ENCODE measurements at regions not wholly inside any gene's neighbourhood (a gene's known extent, or its start where the extent isn't known, plus 50 kb on each side); places are given as distances from the start of the nearest gene placed in this dataset.

DNA sequence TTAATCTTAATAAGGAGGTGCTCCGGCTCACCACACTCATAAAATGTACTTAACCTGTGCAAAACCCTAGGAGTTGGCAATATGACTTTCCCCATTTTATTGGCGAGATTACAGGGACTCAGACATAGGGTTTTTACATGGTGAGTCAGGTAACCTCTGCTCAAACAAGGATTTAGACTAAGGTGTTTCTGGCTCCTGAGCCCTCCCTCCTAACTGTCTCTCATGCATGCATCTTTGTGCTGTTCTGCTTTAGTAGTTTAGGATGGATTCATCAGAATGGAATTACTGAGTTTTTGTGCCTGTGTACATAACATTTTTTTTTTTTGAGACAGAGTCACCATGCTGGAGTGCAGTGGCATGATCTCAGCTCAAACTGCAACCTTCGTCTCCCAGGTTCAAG lies 993.3 kb upstream of the TMEM132C start:
- ChIA-PET POLR2A (no interaction called here), CTCF (no interaction called here)
- Mint-ChIP-seq H3K4me3 (no peak overlapping the region), H3K36me3 (peaks cover 61% of the 10 kb centered on the region), H3K9me3 (peaks cover 81% of the 10 kb centered on the region), H3K27ac (no peak overlapping the region), H3K27me3 (ENCODE audit: low read depth) (no peaks in the 10 kb centered on the region), H3K4me1 (no peaks in the 10 kb centered on the region)
- DNase-seq (ENCODE audit: low spot score) (no peak), ATAC-seq (no peak)
- TF ChIP-seq, protein P1, sequence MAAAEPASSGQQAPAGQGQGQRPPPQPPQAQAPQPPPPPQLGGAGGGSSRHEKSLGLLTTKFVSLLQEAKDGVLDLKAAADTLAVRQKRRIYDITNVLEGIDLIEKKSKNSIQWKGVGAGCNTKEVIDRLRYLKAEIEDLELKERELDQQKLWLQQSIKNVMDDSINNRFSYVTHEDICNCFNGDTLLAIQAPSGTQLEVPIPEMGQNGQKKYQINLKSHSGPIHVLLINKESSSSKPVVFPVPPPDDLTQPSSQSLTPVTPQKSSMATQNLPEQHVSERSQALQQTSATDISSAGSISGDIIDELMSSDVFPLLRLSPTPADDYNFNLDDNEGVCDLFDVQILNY (CRISPR knock-in tag; IDR thresholded peaks at IDR 0.05) = no peak
- TF ChIP-seq ELF4 (CRISPR knock-in tag; IDR thresholded peaks at IDR 0.05; ENCODE audit: low read depth) (no peak), NFYB (CRISPR knock-in tag; conservative IDR thresholded peaks at IDR 0.05; ENCODE audit: low read depth) (no peak), TCF7 (CRISPR knock-in tag; IDR thresholded peaks at IDR 0.05; ENCODE audit: low read depth) (no peak), MXD4 (CRISPR knock-in tag; IDR thresholded peaks at IDR 0.05; ENCODE audit: borderline replicate concordance) (no peak), KAT7 (CRISPR knock-in tag; IDR thresholded peaks at IDR 0.05; ENCODE audit: borderline replicate concordance) (no peak), TEAD1 (CRISPR knock-in tag; IDR thresholded peaks at IDR 0.05) (no peak)
- TF ChIP-seq, protein P2, sequence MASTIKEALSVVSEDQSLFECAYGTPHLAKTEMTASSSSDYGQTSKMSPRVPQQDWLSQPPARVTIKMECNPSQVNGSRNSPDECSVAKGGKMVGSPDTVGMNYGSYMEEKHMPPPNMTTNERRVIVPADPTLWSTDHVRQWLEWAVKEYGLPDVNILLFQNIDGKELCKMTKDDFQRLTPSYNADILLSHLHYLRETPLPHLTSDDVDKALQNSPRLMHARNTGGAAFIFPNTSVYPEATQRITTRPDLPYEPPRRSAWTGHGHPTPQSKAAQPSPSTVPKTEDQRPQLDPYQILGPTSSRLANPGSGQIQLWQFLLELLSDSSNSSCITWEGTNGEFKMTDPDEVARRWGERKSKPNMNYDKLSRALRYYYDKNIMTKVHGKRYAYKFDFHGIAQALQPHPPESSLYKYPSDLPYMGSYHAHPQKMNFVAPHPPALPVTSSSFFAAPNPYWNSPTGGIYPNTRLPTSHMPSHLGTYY (CRISPR knock-in tag; IDR thresholded peaks at IDR 0.05) = no peak

DNA sequence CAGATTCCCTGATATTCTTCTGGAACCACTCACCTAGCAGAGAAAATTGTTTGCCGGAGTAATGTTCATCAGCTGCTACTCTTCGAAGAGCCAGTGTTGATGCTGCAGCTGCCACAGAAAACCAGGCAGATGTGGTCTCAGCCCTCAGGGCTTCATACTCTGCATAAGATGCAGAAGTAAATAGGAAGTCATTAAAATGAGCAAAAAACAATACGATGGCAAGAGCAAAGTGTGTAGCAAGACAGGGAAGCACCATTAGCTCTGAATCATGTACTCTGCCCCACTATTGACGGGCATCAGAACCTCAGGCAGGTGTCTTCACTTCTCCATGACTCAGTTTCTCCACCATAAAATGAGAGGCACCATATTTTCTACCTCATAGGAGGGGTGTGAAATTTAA lies 991.6 kb upstream of the TMEM132C start:
- H3K4me1 Mint-ChIP-seq = no peaks in the 10 kb centered on the region
- CTCF ChIA-PET = no interaction called here
- DNase-seq (ENCODE audit: low spot score) (no peak), ATAC-seq (no peak)
- H3K9me3 Mint-ChIP-seq = peaks cover 76% of the 10 kb centered on the region
- H3K36me3 Mint-ChIP-seq = peaks cover 57% of the 10 kb centered on the region
- POLR2A ChIA-PET = no interaction called here
- no peaks in the 10 kb centered on the region for H3K27me3 Mint-ChIP-seq (ENCODE audit: low read depth)
- no peak overlapping the region for H3K4me3 Mint-ChIP-seq
- H3K27ac Mint-ChIP-seq = no peak overlapping the region
- TF ChIP-seq, protein P3, sequence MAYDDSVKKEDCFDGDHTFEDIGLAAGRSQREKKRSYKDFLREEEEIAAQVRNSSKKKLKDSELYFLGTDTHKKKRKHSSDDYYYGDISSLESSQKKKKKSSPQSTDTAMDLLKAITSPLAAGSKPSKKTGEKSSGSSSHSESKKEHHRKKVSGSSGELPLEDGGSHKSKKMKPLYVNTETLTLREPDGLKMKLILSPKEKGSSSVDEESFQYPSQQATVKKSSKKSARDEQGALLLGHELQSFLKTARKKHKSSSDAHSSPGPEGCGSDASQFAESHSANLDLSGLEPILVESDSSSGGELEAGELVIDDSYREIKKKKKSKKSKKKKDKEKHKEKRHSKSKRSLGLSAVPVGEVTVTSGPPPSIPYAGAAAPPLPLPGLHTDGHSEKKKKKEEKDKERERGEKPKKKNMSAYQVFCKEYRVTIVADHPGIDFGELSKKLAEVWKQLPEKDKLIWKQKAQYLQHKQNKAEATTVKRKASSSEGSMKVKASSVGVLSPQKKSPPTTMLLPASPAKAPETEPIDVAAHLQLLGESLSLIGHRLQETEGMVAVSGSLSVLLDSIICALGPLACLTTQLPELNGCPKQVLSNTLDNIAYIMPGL (CRISPR knock-in tag; IDR thresholded peaks at IDR 0.05) = no peak
- no peak for TF ChIP-seq FOXK1 (CRISPR knock-in tag; IDR thresholded peaks at IDR 0.05)
- no peak for TF ChIP-seq RELA (CRISPR knock-in tag; IDR thresholded peaks at IDR 0.05; ENCODE audit: borderline replicate concordance)
- no peak for TF ChIP-seq JUN (CRISPR knock-in tag; IDR thresholded peaks at IDR 0.05)
- TF ChIP-seq ESRRA (CRISPR knock-in tag; IDR thresholded peaks at IDR 0.05; ENCODE audit: borderline replicate concordance) = no peak
- TF ChIP-seq, protein P4, sequence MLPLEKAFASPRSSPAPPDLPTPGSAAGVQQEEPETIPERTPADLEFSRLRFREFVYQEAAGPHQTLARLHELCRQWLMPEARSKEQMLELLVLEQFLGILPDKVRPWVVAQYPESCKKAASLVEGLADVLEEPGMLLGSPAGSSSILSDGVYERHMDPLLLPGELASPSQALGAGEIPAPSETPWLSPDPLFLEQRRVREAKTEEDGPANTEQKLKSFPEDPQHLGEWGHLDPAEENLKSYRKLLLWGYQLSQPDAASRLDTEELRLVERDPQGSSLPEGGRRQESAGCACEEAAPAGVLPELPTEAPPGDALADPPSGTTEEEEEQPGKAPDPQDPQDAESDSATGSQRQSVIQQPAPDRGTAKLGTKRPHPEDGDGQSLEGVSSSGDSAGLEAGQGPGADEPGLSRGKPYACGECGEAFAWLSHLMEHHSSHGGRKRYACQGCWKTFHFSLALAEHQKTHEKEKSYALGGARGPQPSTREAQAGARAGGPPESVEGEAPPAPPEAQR (CRISPR knock-in tag; IDR thresholded peaks at IDR 0.05) = no peak
- TF ChIP-seq, protein P5, sequence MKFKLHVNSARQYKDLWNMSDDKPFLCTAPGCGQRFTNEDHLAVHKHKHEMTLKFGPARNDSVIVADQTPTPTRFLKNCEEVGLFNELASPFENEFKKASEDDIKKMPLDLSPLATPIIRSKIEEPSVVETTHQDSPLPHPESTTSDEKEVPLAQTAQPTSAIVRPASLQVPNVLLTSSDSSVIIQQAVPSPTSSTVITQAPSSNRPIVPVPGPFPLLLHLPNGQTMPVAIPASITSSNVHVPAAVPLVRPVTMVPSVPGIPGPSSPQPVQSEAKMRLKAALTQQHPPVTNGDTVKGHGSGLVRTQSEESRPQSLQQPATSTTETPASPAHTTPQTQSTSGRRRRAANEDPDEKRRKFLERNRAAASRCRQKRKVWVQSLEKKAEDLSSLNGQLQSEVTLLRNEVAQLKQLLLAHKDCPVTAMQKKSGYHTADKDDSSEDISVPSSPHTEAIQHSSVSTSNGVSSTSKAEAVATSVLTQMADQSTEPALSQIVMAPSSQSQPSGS (CRISPR knock-in tag; IDR thresholded peaks at IDR 0.05; ENCODE audit: borderline replicate concordance, low read depth) = no peak
- TF ChIP-seq ZNF416 (CRISPR knock-in tag; IDR thresholded peaks at IDR 0.05) = no peak
- TF ChIP-seq KAT7 (CRISPR knock-in tag; IDR thresholded peaks at IDR 0.05; ENCODE audit: borderline replicate concordance) = no peak
- no peak for TF ChIP-seq NFYB (CRISPR knock-in tag; conservative IDR thresholded peaks at IDR 0.05; ENCODE audit: low read depth)
- TF ChIP-seq ZNF232 (CRISPR knock-in tag; IDR thresholded peaks at IDR 0.05) = no peak
- no peak for TF ChIP-seq TCF7 (CRISPR knock-in tag; IDR thresholded peaks at IDR 0.05; ENCODE audit: low read depth)
- TF ChIP-seq, protein P6, sequence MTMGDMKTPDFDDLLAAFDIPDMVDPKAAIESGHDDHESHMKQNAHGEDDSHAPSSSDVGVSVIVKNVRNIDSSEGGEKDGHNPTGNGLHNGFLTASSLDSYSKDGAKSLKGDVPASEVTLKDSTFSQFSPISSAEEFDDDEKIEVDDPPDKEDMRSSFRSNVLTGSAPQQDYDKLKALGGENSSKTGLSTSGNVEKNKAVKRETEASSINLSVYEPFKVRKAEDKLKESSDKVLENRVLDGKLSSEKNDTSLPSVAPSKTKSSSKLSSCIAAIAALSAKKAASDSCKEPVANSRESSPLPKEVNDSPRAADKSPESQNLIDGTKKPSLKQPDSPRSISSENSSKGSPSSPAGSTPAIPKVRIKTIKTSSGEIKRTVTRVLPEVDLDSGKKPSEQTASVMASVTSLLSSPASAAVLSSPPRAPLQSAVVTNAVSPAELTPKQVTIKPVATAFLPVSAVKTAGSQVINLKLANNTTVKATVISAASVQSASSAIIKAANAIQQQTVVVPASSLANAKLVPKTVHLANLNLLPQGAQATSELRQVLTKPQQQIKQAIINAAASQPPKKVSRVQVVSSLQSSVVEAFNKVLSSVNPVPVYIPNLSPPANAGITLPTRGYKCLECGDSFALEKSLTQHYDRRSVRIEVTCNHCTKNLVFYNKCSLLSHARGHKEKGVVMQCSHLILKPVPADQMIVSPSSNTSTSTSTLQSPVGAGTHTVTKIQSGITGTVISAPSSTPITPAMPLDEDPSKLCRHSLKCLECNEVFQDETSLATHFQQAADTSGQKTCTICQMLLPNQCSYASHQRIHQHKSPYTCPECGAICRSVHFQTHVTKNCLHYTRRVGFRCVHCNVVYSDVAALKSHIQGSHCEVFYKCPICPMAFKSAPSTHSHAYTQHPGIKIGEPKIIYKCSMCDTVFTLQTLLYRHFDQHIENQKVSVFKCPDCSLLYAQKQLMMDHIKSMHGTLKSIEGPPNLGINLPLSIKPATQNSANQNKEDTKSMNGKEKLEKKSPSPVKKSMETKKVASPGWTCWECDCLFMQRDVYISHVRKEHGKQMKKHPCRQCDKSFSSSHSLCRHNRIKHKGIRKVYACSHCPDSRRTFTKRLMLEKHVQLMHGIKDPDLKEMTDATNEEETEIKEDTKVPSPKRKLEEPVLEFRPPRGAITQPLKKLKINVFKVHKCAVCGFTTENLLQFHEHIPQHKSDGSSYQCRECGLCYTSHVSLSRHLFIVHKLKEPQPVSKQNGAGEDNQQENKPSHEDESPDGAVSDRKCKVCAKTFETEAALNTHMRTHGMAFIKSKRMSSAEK (CRISPR knock-in tag; IDR thresholded peaks at IDR 0.05; ENCODE audit: borderline replicate concordance) = no peak
- TF ChIP-seq, protein P7, sequence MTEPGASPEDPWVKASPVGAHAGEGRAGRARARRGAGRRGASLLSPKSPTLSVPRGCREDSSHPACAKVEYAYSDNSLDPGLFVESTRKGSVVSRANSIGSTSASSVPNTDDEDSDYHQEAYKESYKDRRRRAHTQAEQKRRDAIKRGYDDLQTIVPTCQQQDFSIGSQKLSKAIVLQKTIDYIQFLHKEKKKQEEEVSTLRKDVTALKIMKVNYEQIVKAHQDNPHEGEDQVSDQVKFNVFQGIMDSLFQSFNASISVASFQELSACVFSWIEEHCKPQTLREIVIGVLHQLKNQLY (CRISPR knock-in tag; IDR thresholded peaks at IDR 0.05) = no peak
- TF ChIP-seq, protein P2 (CRISPR knock-in tag; IDR thresholded peaks at IDR 0.05) = no peak
- no peak for TF ChIP-seq ELF4 (CRISPR knock-in tag; IDR thresholded peaks at IDR 0.05; ENCODE audit: low read depth)
